Right lung (tissue), 2 donors: ENCODE measurements at regions not wholly inside any gene's neighbourhood (a gene's known extent, or its start where the extent isn't known, plus 50 kb on each side); places are given as distances from the start of the nearest gene placed in this dataset.
A peak's percentile ranks its signal among the peaks of the same experiment; 100 is the strongest.

Experiments used
- DNase-seq, 2 donors: peaks; one replicate each; pipeline ENCODE4 v3.0.0-alpha.2; 2013

DNA sequence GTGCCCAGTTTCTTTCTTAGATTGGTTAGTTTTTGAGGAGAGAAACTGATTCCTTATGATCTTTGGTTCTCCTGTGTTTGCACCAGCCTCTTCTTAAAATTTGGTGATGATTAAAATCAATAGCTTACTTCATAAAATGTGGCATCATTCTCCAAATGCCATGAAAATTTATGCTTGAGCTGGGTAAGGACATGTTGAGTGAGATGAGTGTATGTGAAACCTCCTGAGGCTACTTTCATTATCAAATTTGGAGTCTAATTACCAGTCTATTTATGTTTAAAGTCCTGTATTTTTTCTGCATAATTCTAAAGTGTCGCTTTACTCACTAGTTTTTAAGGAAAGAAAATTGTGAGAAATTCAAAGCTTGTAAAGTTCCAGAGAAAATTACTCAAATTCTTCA is 102.1 kb downstream of the DIPK2A start:
- DNase-seq: no peak

DNA sequence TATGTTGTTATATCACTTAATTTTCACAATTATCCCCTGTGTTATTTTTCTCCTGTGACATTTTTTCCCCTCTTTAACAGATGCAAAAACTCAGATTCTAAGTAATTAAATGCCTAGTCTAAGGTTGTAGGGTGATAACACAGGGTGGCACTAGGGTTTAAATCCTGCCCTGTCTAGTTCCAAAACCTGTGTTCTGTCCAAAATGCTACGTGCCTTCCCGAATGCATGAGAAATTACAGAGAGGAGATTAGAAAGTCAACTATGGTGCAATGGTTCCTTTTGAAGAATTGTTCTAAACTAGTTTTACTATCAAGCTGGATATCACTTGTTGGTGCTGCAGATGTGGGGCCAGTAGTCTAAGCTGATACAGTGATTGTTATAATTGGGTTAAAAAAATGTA is 108.0 kb downstream of the DIPK2A start:
- no peak for DNase-seq

GRCh38 chr3:144084929-144085328 is 113.3 kb downstream of the DIPK2A start:
- no peak for DNase-seq

DNA sequence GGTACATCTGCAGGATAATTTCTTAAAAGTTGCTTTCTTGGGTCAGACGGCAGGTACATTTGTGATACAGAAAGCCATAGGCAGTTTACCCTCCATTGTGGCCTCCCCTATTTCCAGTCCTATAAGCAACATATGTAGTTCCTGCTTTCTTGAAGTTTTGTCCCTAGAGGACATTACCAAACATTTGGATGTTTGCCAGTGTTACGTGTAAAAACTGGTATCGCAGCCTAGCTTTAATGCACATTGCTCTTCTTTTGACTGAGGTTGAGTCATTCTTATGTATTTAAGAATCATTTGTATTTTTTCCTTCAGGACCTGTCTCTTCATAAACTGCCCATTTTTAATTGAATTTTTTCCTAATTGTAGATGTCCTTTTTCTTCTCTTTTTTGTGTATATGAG is 114.3 kb downstream of the DIPK2A start:
- peak; percentile 23 to 31 for DNase-seq

DNA sequence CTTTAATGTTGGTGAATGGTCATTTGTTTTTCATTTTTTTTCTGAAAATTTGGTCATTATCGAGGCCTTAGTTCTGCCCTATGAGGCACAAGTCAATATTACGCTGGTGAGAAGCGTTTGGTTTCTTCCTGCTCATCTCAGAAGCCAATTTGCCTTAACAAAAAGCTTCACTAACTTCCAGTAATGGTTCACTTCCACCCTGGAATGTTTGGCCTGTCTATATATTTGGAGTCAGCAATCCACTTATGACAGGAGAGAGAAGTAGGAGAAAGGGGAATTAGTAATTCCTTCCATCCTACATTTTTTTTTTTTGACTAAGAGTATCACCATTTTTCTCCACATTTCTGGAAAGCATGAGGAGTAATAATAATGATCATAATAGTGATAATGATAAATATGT is 124.4 kb downstream of the DIPK2A start:
- no peak for DNase-seq

DNA sequence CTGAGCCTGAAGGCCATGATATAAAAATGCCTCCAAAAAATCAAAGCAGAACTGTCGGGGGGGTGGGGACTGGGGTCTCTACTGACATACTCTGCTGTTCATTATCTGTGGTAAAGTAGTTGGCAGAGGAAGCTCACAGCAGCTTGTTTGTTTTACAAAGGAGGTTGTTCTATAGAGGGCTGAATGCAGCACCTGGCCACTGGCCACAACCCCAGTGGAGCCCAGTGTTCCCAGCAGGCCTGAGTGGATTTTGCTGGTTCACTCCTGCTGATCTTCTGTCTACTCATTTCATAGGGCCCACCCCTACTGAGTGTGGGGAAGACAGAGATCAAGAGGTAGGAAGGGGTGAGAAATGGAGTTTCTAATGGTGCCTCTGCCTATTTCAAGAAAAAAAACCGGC is 125.5 kb downstream of the DIPK2A start:
- DNase-seq: no peak

GRCh38 chr3:144098691-144099090 is 127.1 kb downstream of the DIPK2A start:
- DNase-seq: no peak

DNA sequence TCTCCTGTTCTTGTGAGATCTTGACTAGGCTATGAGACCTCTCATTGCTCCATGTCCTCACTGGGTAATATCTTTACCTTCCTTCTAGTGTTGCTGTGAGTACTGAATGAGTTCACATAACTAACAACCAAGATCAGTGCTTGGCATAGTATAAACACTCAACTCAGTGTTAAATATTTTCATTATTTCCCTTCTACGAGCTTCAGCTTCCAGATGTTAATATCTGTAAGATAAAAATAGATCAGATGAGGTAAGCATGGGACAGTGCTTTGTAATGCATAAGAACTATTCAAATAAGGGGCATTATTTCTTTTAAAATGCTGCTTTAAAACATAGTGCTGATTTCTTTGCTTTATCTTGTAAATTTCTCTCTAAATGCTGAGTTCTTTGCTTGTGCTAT is 130.8 kb downstream of the DIPK2A start:
- DNase-seq: no peak

DNA sequence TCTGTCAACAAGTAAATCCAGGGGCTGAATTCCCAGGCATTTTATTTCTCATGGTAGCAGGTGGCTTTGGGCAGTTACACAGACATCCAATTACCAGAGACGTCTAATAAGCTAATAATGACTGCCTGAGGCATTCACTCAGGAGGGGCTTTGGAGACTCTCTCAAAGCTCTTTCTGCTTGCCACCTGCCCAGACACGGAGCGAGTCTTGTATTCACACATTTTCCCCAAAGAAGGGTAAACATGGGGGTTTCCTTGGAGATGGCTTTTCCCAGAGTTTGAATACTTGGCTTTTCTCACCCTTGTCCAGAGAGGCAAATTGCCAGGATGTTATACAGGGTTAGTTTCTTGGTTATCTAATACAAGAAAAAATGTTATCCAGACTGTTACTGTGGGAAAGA is 132.6 kb downstream of the DIPK2A start:
- DNase-seq: no peak

DNA sequence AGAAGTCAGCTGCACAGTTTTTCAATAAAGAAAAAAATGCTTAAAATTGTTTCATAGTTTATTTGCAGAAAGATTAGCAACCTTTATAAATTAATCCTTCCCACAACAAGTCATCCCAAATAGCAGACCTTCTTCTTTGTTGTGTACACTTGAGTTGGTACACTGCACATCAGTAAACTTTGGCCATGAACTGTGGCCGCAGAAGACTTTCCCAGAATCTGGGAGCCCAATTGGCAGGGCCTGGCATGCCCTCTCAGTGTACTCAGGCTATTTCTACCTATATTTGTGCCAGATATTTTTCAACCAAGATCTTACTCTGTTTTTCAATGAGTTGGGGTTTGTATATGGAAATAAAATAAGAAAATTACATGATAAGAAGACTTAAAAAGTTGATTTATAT is 133.1 kb downstream of the DIPK2A start:
- DNase-seq: no peak

DNA sequence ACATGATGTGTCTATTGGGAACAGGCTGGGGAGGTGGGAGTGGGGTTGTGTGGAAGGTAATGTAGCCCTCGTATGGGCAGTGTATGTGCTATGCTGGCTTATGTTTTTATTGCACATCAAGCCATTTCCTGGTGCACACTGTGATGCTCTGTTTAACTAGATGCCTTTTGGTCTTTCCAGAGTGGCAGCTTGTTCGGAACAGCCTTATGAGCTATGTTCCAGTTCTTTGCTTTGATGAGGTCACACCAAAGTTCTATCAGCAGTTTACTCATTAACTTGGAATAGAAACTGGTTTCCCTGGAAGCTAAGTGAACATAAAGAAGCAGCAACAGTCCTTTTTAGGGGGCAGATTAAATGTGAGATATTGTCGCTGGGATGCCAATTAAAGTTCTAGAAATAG is 133.9 kb downstream of the DIPK2A start:
- DNase-seq: no peak

DNA sequence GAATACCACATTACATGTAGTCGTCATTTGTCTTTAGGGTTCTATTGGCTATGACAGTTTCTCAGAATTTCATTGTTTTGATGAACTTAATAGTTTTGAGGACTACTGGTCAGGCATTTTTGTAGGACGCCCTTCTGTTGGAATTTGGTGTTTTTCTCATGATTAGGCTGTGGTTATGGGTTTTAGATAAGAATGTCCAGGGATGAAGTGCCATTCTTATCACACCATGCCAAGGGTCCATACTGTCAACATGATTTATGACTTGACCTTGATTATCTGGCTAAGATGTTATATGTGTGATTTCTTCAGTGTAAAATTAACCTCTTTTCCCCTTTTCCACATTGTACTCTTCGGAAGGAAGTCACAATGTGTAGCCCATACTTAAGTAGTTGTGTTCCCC is 135.3 kb downstream of the DIPK2A start:
- DNase-seq: no peak

- no peak for DNase-seq
Measured at GRCh38 chr3:144107923-144108322, 136.3 kb downstream of the DIPK2A start.

DNA sequence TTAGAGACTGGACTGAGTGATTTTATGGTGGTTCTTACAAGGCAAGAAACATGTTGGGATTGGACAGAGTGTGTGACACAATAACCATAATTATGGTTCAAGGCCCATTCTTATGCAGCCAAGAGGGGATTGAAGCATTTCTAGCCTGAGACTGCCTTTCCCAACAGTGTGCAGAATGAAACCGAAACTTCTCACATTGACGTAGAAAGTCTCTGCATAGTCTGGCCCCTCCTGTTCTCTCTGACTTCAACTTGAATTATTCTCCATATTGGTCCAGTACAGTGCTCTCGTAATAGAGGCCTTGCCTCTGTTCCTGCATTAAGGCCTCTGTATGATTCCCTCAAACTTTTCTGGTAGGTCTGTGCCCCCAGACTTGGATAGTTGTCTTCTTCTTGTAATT is 138.3 kb downstream of the DIPK2A start:
- DNase-seq: no peak

DNA sequence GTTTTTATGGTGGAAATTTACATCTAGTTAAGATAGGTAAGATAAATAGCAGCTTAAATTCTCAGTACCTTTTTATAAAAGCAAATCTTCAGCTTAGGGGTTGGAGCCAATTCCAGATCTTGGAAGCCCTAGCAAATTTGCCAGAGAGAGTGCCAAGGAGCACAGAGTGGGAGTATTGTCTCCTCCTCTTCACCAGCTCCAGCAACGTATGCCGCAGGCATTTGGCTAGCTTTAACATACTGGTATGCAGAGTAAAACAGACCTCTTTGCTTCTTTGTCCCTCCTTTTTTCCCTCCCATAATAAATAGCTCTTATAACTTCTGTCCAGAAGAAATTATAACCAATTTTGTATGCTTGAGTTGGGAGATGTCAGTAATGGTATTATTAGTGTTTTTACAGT is 140.4 kb downstream of the DIPK2A start:
- no peak for DNase-seq

GRCh38 chr3:144112437-144112836 is 140.8 kb downstream of the DIPK2A start:
- DNase-seq: no peak

GRCh38 chr3:144114767-144115166 is 143.1 kb downstream of the DIPK2A start:
- DNase-seq: no peak

DNA sequence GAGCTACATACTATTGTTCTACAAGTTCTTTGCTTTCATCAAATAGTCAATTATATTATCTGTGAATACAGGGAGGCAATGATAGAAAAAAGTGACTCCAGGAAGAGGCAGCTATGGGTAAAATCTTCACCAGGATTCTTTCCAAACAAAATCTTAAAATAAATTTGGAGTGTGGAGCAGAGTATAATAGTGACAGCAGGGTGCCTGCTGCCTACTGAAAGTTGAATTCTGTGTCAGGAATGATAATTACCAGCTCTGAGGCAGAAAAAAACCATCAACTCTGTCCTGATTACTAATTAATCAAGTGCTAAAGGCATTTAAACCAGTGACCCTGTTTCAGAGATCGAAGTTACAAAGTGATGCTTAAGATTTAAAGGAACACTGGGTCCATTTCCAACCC is 148.0 kb downstream of the DIPK2A start:
- no peak for DNase-seq

DNA sequence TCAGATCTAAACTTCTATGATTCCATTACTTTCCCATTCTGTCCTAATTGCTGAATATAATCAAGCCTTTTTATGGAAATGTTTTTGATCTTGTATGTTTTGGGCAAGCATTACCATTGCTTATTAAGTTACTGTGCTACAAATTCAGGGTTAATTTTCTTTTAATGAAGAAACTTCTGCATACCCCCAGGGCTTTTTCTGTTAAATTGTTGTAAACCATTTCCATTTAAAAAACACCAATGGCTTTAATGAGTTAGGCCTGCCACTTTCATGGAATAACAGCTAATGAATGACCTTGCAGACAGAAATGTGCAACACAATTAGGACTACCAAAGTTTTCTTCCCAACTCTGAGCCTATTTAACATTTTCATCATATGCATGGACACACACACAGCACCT is 150.0 kb downstream of the DIPK2A start:
- no peak for DNase-seq

DNA sequence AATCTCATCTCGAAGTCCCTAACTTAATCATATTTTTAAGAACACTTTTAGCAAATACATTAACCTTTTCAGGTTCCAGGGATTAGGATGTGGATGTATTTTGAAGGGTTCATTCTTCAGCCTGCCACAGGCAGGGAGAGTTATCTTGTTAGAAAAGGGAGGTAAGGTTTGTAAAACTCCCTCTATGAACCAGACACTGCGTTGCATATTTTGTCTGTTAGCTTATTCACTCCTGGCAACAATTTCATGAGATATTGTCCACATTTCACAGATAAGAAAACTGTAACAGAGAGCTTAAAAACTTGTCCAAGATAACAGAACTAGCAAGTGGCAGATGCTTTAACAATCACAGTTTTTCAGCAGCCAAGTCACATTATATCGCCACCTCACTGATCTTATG is 155.4 kb downstream of the DIPK2A start:
- no peak for DNase-seq

- no peak for DNase-seq
Measured at GRCh38 chr3:144127700-144128099, 156.1 kb downstream of the DIPK2A start.

GRCh38 chr3:144128108-144128892 is 156.7 kb downstream of the DIPK2A start:
- no peak for DNase-seq

GRCh38 chr3:144129536-144130214 is 158.1 kb downstream of the DIPK2A start:
- DNase-seq: no peak

- no peak for DNase-seq
Measured at GRCh38 chr3:144141074-144141473, 169.5 kb downstream of the DIPK2A start.
